ENCODE measurements at regions not wholly inside any gene's neighbourhood (a gene's known extent, or its start where the extent isn't known, plus 50 kb on each side); places are given as distances from the start of the nearest gene placed in this dataset.

DNA sequence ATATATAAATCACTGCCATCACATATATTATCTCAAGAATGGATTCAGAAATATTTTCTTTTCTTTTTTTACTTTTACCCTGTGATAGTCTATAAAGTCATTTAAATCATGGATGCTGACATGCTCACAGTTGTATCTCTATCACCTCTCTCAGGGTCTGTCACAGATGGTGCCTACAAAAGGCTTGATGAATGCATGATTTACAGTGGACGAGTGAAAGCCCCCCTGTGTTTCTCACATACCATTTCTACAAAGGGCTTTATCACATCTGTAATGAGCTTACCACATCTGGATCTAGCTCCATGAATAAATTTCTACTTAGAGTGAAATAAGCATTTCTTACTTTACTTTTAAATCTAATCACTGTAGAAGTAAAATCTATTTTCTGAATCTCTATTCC lies 121.4 kb upstream of the CARD18 start:
- Mint-ChIP-seq H3K27me3 (peaks cover 3% of the 10 kb centered on the region), H3K36me3 (no peaks in the 10 kb centered on the region), H3K4me1 (ENCODE audit: low read depth) (no peaks in the 10 kb centered on the region), H3K27ac (no peak overlapping the region), H3K9me3 (ENCODE audit: low read depth) (no peaks in the 10 kb centered on the region), H3K4me3 (no peak overlapping the region)

DNA sequence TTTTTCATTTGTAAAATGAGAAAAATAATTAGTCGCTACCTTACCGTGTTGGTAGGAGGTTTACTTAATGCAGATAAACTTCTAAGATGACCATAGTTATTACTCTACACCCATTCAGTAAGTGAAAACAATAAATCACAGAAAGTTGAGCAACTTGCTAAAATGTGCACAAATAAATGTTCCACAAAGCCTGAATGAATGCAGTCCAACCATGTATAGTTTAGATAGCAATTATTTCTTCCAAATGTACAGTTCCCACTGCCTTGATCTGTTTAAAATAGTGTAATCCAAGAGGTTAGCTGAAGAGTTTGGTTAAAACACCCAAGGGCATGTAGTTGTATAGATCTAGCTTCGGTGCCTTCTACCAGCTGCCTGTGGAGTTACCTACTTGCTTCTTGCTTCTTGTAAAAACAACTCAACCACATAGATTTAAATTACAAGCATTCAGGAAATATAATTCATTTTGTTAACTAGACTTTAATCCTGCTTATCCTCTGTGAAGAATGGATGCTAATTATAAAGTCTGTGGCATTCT lies 106.3 kb upstream of the CARD18 start:
- peaks cover 5% of the 10 kb centered on the region for H3K27me3 Mint-ChIP-seq
- no peaks in the 10 kb centered on the region for H3K9me3 Mint-ChIP-seq (ENCODE audit: low read depth)
- H3K4me1 Mint-ChIP-seq (ENCODE audit: low read depth), result no peaks in the 10 kb centered on the region
- H3K36me3 Mint-ChIP-seq, result no peaks in the 10 kb centered on the region
- H3K4me3 Mint-ChIP-seq, result no peak overlapping the region
- no peak overlapping the region for H3K27ac Mint-ChIP-seq

DNA sequence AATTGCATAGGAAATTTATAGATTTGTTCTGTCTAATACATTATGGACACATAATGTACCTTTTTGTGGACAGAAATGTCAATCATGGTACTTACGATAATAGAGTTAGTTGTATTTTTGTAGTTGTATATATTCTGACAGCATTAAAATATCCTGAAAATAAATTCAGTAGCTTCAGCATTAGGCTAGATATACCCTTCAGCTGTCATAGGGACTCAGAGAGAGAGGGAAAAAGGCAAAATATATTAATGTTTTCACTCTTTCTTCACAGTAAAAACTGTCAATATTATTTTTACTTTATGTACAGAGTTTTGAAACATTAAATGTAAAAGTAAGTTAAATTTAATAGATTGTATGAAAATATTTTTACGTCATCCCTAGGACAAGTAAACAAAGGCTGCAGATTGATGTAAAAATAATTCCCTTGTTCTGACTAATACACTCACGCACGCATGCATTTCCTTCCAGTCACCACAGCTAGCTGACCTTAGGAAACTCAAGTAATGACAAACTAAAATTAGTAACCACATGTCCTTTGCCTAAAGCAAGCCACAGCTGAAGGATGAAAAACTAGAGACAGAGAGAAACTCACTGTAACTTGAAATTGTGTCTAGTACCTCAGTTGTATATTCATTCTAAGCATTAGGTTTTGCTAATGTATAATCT lies 104.7 kb upstream of the CARD18 start:
- Mint-ChIP-seq H3K9me3 (ENCODE audit: low read depth) (no peaks in the 10 kb centered on the region), H3K4me1 (ENCODE audit: low read depth) (no peaks in the 10 kb centered on the region), H3K4me3 (no peak overlapping the region), H3K27ac (no peak overlapping the region), H3K36me3 (no peaks in the 10 kb centered on the region), H3K27me3 (peaks cover 2% of the 10 kb centered on the region)

DNA sequence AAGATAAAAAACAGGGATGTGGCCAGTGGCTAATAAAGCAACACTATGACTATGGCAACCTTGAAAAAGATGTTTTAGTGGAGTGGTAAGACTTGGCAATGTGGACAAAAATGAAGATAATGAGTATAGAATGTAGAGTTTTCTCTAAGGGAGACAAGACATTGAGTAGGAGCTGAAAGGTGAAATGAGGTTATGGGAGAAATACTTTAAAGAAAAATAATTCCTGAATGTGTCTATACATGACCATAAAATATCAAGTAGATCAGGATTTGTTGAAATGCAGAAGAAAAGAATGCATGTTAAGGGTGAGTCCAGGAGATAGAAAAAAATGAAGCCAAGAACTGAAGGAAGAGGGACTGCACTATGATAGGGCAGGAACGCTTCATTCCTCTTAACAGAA lies 101.6 kb upstream of the CARD18 start:
- H3K4me1 Mint-ChIP-seq (ENCODE audit: low read depth), result no peaks in the 10 kb centered on the region
- H3K4me3 Mint-ChIP-seq, result no peak overlapping the region
- H3K27me3 Mint-ChIP-seq, result peaks cover 2% of the 10 kb centered on the region
- H3K9me3 Mint-ChIP-seq (ENCODE audit: low read depth), result no peaks in the 10 kb centered on the region
- no peaks in the 10 kb centered on the region for H3K36me3 Mint-ChIP-seq
- H3K27ac Mint-ChIP-seq, result no peak overlapping the region

DNA sequence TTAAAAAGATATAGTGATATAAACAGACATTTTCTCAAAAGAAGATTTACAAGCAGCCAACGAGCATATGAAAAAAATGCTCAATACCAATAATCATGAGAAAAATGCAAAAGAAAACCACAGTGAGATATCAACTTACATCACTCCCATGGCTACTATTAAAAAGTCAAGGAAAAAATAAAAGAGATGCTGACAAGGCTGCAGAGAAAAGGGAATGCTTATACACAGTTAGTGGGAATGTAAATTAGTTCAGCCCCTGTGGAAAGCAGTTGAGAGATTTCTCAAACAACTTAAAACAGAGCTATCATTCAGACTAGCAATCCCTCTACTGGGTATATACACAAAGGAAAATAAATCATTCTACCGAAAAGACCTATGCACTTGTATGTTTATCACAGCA lies 97.1 kb upstream of the CARD18 start:
- H3K9me3 Mint-ChIP-seq (ENCODE audit: low read depth), result no peaks in the 10 kb centered on the region
- H3K4me1 Mint-ChIP-seq (ENCODE audit: low read depth), result no peaks in the 10 kb centered on the region
- H3K27ac Mint-ChIP-seq, result no peak overlapping the region
- H3K4me3 Mint-ChIP-seq, result no peak overlapping the region
- H3K36me3 Mint-ChIP-seq, result no peaks in the 10 kb centered on the region
- no peaks in the 10 kb centered on the region for H3K27me3 Mint-ChIP-seq

DNA sequence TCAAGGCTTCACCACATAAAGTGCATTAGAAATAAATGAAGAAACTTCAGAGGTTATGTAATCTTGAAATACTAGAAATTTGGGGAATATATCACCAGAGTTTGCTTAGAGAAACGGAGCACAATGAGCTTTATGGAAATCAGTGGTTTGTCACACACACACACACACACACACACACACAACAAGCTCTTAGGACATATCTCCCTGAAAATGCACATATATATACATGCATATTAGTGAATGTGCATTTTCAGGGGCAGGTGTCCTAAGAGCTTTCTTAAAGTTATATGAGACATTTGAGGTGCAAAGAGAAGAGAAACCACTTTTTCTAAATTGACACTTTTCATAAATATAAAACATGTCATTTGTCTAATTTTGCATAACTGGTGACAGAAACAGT lies 93.7 kb upstream of the CARD18 start:
- H3K4me3 Mint-ChIP-seq, result no peak overlapping the region
- no peaks in the 10 kb centered on the region for H3K4me1 Mint-ChIP-seq (ENCODE audit: low read depth)
- no peak overlapping the region for H3K27ac Mint-ChIP-seq
- H3K36me3 Mint-ChIP-seq, result no peaks in the 10 kb centered on the region
- H3K9me3 Mint-ChIP-seq (ENCODE audit: low read depth), result no peaks in the 10 kb centered on the region
- H3K27me3 Mint-ChIP-seq, result no peaks in the 10 kb centered on the region

DNA sequence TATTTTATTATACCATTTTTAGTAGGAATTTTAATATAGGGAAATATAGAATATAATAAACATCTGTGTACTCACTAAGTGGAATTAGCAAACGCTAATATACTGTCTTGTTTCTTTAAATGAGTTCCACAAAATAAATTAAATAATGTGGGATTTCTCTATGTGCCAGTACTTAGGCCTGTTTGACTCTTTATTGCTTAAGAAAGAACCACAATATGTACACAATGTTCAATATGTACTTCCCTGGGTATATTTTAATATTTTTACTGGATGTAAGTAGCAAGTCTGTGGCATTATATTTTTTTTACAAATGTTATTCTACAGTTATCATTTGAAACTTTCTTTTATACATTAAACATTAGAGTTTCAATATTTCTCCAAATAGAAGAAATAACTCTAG lies 92.5 kb upstream of the CARD18 start:
- Mint-ChIP-seq H3K4me1 (ENCODE audit: low read depth) (no peaks in the 10 kb centered on the region), H3K9me3 (ENCODE audit: low read depth) (no peaks in the 10 kb centered on the region), H3K4me3 (no peak overlapping the region), H3K27me3 (no peaks in the 10 kb centered on the region), H3K36me3 (no peaks in the 10 kb centered on the region), H3K27ac (no peak overlapping the region)

DNA sequence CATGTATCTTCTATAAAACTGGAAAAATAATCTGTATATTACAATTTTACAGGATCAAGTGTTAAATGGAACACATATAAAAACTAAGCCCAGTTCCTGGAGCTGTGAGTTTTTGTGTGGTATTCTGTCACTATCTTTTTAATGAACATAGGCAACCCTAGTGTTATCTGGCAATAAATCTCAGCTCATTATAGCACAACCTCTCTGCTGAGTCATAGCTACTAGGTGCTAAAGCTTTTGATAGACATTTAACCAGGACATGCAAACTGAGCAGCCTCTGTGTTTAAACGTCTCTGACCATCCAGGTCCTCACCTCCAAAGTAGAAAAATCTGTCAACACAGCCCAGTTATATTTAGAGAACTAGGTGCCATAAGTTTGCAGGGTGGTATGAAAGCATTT lies 91.0 kb upstream of the CARD18 start:
- H3K36me3 Mint-ChIP-seq, result no peaks in the 10 kb centered on the region
- H3K27ac Mint-ChIP-seq, result no peak overlapping the region
- no peaks in the 10 kb centered on the region for H3K4me1 Mint-ChIP-seq (ENCODE audit: low read depth)
- no peaks in the 10 kb centered on the region for H3K9me3 Mint-ChIP-seq (ENCODE audit: low read depth)
- no peaks in the 10 kb centered on the region for H3K27me3 Mint-ChIP-seq
- no peak overlapping the region for H3K4me3 Mint-ChIP-seq

DNA sequence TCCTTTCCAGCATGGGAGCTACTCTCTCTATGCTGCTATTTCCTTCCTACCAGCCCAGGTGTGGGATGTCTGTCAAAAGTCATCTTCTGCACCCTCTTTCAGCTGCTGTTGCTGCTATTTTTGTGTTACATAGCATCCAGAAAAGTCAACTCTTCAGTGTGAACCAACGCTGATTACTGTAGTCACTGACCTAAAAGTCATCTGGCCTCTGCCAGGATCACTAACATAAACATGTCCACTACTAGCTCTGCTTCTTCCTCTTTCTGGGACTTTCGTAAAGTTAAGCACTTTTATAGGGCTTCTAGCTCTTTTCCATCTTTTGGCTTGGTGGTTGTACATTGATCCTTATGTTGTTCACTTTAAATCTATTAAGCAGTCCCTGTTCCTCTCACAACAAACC lies 90.2 kb upstream of the CARD18 start:
- H3K36me3 Mint-ChIP-seq, result no peaks in the 10 kb centered on the region
- no peak overlapping the region for H3K4me3 Mint-ChIP-seq
- H3K27ac Mint-ChIP-seq, result no peak overlapping the region
- H3K9me3 Mint-ChIP-seq (ENCODE audit: low read depth), result no peaks in the 10 kb centered on the region
- H3K27me3 Mint-ChIP-seq, result no peaks in the 10 kb centered on the region
- no peaks in the 10 kb centered on the region for H3K4me1 Mint-ChIP-seq (ENCODE audit: low read depth)

DNA sequence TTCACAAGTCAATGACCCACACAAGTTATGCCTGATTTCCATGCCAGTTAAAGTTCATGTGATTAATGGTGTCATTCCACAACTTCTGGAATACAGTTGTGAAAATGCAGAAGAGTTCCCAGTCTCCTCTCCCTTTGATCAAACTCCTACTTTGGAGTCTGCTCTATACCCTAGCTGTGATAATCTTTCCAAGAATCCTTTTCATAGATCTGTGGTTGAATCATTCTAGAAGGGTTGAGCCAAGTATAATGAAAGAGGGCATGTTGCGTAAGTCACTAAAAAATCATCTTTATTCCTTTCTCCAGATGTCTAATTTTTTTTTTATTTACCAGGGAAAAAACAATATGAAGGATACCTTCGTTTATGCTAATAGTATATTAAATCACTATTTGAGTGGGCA lies 89.7 kb upstream of the CARD18 start:
- no peak overlapping the region for H3K27ac Mint-ChIP-seq
- no peaks in the 10 kb centered on the region for H3K9me3 Mint-ChIP-seq (ENCODE audit: low read depth)
- no peaks in the 10 kb centered on the region for H3K4me1 Mint-ChIP-seq (ENCODE audit: low read depth)

DNA sequence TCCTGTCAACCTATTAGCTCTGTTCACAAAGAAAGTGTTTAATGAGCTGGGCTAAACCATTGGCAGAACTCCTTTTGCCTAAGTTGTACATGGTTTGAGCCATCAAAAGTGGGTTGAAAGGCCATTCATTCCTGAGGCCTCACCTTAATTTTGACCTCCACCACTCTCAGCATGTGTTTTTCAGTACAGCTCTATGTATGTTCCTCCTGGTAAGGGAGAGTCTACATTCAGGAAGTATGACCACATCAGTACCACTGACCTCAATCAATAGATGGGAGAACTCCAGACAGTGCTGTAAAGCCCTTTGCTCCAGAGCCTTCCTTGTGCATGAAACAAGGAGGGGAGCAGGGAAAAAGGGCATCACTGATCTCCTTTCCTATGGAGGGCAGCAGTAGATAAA lies 87.8 kb upstream of the CARD18 start:
- Mint-ChIP-seq H3K36me3 (no peaks in the 10 kb centered on the region), H3K4me1 (ENCODE audit: low read depth) (no peaks in the 10 kb centered on the region), H3K27me3 (no peaks in the 10 kb centered on the region), H3K9me3 (ENCODE audit: low read depth) (no peaks in the 10 kb centered on the region), H3K4me3 (no peak overlapping the region), H3K27ac (no peak overlapping the region)

More for the DNA sequence above, 89.7 kb upstream of the CARD18 start:
- Mint-ChIP-seq H3K4me3 (no peak overlapping the region), H3K27me3 (no peaks in the 10 kb centered on the region), H3K36me3 (no peaks in the 10 kb centered on the region)

DNA sequence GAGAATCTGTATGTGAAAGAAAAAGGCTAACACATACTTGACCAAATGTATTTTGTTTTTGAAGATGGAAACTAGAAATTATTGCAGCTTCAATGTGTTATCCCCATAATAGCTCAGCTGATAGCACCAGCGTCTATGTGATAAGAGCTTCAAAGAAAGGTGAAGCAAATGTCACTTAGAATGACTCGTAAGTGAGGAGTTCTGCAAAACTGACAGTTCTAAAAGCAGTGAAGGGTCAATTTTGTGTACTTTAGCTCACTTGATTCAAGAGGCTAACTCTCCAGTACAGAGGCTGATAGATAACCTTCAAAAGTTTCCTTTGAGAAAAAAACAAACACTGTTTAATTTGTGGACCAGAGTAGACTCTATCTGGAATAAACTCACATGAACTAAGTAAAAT lies 87.2 kb upstream of the CARD18 start:
- no peaks in the 10 kb centered on the region for H3K9me3 Mint-ChIP-seq (ENCODE audit: low read depth)
- no peak overlapping the region for H3K27ac Mint-ChIP-seq
- no peaks in the 10 kb centered on the region for H3K27me3 Mint-ChIP-seq
- H3K4me3 Mint-ChIP-seq, result no peak overlapping the region
- H3K4me1 Mint-ChIP-seq (ENCODE audit: low read depth), result no peaks in the 10 kb centered on the region
- no peaks in the 10 kb centered on the region for H3K36me3 Mint-ChIP-seq

DNA sequence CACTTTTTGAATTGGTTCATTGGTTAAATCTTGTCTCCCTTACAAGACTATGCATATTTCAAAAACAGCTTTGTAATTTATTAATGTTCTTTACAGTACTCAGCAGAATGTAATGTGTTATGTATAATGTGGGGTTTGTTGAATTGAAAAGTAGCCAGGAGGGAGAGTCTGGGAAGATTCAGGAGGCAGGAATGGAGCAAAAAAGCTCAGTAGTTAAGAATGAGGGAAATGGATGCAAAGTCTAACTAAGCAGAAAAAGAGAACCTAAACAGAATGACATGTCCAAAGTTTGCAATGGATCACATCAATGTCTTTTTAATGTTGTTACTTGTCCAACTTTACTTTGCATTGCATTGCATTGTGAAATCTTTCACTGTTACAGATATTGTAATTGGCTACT lies 86.5 kb upstream of the CARD18 start:
- Mint-ChIP-seq H3K9me3 (ENCODE audit: low read depth) (no peaks in the 10 kb centered on the region), H3K4me3 (no peak overlapping the region), H3K4me1 (ENCODE audit: low read depth) (no peaks in the 10 kb centered on the region), H3K27ac (no peak overlapping the region), H3K27me3 (no peaks in the 10 kb centered on the region), H3K36me3 (no peaks in the 10 kb centered on the region)

DNA sequence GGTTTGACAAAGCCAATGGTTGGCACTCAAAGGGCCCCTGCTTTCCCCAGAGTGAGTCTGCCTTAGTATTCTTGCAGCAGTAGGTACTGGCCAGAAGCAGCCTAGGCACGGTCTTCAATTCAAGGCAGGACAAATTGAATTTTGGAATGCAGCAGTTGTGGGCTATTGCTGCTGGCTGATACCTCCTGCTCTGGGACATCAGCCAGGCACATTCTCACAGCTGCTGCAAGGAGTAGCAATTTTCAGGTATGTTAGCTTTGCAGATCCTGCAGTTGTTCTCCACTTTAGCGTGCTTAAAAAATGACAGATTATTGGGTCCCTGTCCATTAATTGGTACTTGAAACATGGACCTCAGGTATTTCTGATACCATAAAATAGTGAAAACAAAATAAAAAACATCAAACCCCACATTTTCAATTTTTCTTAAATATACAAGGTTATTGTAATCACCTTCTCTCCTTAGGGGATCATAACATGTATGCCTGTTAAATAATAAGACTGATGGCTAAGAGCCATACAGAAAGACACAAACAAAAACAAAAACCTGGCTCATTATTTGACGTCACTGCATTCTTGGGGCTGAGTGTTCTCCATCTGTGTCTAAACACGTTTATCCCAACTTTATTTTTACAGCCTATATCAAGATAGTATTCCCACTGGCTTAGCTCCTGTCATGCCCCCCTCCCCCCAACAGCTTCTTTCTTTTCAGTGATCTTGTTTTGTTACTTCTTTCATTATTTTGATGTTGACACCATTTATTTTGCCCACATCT lies 85.1 kb upstream of the CARD18 start:
- no peaks in the 10 kb centered on the region for H3K36me3 Mint-ChIP-seq
- H3K27me3 Mint-ChIP-seq, result no peaks in the 10 kb centered on the region
- H3K27ac Mint-ChIP-seq, result no peak overlapping the region
- H3K4me3 Mint-ChIP-seq, result no peak overlapping the region
- no peaks in the 10 kb centered on the region for H3K4me1 Mint-ChIP-seq (ENCODE audit: low read depth)
- H3K9me3 Mint-ChIP-seq (ENCODE audit: low read depth), result no peaks in the 10 kb centered on the region

DNA sequence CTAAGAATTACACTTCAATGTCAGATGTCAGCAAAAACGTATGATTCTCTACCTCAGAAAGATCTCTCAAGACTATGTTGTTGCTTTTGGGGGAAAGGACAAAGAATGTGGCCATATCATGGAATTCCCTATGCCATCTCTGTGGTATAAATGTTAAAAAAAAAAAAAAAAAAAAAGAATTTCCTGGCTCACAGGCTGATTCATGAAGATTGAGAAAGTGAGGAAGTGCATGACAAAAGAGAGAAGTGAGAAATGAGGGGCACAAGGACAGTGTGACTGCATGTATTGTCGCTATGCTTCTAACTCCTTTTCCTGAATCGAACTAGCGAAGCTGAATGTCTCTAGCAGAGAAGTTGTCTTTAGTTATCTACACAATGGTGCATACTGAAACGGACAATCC lies 80.6 kb upstream of the CARD18 start:
- no peak overlapping the region for H3K4me3 Mint-ChIP-seq
- H3K36me3 Mint-ChIP-seq, result no peaks in the 10 kb centered on the region
- no peak overlapping the region for H3K27ac Mint-ChIP-seq
- H3K9me3 Mint-ChIP-seq (ENCODE audit: low read depth), result no peaks in the 10 kb centered on the region
- H3K27me3 Mint-ChIP-seq, result peaks cover 2% of the 10 kb centered on the region
- no peaks in the 10 kb centered on the region for H3K4me1 Mint-ChIP-seq (ENCODE audit: low read depth)

DNA sequence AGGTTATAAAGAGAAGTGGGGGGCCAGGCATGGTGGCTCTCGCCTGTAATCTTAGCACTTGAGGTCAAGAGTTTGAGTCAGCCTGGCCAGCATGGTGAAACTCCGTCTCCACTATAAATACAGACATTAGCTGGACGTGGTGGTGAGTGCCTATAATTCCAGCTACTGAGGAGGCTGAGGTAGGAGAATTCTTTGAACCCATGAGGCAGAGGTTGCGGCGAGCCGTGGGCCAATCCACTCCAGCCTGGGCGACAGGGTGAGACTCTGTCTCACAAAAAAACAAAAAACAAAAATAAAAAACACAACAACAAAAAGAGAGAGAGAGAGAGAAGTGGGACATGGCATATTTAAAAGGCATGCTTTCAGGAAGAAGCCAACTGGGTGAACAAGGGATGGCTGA lies 80.1 kb upstream of the CARD18 start:
- H3K4me3 Mint-ChIP-seq, result no peak overlapping the region
- H3K4me1 Mint-ChIP-seq (ENCODE audit: low read depth), result no peaks in the 10 kb centered on the region
- peaks cover 2% of the 10 kb centered on the region for H3K27me3 Mint-ChIP-seq
- no peaks in the 10 kb centered on the region for H3K9me3 Mint-ChIP-seq (ENCODE audit: low read depth)
- no peak overlapping the region for H3K27ac Mint-ChIP-seq
- H3K36me3 Mint-ChIP-seq, result no peaks in the 10 kb centered on the region
